ENCODE measurements at regions not wholly inside any gene's neighbourhood (a gene's known extent, or its start where the extent isn't known, plus 50 kb on each side); places are given as distances from the start of the nearest gene placed in this dataset.
"Not testable (repeated sequence)": the region's sequence is repeated elsewhere in the genome, so short reads cannot be mapped to it uniquely, and the experiment has no call there.

DNA sequence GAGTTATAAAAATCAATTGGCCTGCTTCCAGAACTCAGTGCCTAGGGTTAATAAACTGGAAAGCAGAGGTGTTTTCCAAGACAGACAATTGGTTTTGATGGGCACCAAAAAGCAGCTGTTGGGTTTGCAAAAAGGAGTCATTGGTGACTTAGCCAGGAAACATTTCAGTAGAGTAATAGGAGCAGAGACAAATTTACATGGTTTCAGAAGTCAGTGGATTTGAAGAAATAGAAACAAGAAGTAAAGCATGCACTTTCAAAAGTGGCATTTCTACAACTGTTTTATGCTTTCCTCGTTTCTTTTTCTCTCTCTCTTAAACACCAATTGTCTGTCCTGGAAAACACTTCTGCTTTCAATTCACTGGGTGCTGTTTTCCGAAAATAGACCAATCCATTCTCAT is 87.8 kb downstream of the GLUL start:
- DNase-seq (ENCODE audit: low read depth), result no peak
- TF ChIP-seq, protein P1, sequence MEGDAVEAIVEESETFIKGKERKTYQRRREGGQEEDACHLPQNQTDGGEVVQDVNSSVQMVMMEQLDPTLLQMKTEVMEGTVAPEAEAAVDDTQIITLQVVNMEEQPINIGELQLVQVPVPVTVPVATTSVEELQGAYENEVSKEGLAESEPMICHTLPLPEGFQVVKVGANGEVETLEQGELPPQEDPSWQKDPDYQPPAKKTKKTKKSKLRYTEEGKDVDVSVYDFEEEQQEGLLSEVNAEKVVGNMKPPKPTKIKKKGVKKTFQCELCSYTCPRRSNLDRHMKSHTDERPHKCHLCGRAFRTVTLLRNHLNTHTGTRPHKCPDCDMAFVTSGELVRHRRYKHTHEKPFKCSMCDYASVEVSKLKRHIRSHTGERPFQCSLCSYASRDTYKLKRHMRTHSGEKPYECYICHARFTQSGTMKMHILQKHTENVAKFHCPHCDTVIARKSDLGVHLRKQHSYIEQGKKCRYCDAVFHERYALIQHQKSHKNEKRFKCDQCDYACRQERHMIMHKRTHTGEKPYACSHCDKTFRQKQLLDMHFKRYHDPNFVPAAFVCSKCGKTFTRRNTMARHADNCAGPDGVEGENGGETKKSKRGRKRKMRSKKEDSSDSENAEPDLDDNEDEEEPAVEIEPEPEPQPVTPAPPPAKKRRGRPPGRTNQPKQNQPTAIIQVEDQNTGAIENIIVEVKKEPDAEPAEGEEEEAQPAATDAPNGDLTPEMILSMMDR (conservative IDR thresholded peaks at IDR 0.05; ENCODE audit: low read length), result no peak
- no peak overlapping the region for H3K4me3 ChIP-seq (ENCODE audit: low read length)

DNA sequence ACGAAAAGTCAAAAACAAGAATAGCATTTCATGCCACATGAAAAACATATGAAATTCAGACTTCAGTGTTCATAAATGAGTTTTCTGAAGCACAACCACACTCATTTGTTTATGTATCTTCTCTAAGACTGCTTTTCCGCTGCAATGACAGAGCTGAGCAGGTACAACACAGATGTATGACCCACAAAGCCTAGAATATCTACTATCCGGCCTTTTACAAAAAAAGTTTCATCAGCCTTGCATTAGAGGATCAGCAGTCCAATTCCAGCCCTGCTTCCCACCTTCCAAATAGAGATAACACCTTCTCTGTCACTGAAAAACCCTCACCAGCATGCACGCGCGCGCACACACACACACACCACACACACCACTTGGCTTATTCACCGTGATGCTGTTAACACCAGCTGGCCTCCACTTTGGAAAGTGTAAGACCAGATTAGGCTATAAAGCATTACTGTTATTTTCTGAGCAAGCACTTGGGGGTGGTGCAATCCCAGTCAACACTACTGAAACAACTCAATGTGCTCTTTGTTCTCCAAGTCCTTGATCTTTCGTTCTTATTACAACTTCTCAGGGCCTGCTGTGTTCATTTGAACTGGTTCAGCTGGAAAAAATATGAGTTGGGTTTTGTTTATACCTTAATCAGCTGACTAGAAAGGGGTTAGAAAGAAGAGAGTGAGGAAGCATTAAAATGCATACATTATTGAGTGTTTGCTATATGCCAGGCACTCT is 90.0 kb downstream of the GLUL start:
- TF ChIP-seq, protein P1 (conservative IDR thresholded peaks at IDR 0.05; ENCODE audit: low read length), result no peak; the same call in 1 of the 2 replicates
- H3K4me3 ChIP-seq (ENCODE audit: low read length), result no peak overlapping the region
- DNase-seq (ENCODE audit: low read depth), result peak; percentile 70

DNA sequence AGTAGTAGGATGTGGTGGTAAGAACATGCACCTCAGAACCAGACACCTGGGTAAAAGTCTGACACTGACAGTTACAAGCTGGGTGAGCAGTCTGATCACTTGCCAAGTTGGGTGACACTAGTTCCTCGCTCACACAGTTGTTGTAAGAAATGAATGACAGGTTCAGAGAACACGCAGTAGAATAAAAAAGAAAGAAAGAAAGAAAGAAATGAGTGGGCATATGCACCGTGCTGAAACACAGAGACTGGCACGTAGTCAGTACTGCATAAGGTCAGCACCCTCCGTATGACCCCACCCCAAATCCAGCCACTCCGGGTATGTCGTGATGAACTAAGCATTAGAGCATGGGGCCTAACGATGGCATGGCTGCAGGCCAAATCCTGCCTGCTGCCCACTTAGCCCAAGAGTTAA is 90.6 kb downstream of the GLUL start:
- no peak for DNase-seq (ENCODE audit: low read depth)
- no peak overlapping the region for H3K4me3 ChIP-seq (ENCODE audit: low read length)
- TF ChIP-seq, protein P1 (conservative IDR thresholded peaks at IDR 0.05; ENCODE audit: low read length), result no peak

DNA sequence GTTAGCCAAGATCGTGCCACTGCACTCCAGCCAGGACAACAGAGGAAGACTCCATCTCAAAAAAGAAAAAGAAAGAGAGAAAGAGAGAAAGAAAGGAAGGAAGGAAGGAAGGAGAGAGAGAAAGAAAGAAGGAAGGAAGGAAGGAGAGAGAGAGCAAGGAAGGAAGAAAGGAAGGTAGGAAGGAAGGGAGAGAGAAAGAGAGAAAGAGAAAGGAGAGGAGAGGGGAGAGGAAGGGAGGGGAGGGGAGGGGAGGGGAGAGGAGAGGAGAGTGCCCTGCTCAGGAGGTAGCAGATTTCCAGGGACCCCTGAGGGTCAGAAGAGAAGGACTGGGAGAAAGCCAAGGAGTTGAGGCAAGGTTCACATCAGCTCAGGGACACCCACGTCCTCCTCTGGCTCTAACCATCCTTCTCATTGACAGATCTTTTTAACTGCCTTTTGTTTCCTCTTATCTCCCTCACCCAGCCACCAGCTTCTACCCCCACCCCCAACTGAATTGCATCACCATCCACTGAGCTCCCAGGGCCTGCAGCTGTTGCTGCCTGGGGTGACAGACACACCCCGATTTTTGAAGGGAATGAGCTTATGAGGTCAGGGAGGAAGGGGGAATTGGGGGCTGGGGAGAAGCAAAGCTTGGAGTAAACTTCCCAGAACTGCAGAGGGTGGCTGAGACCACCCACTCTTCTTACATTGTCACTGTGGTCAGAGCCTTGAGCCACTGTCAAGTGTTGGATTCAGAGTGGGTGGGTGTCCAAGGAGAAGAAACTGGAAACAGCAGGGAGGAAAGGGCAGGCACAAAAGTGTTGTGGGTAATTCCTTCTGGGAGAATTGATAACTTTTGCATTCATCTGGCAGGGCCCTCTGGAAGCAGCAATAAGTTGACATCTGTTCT is 91.6 kb downstream of the GLUL start:
- no peak overlapping the region for H3K4me3 ChIP-seq (ENCODE audit: low read length)
- DNase-seq (ENCODE audit: low read depth), result peak; percentile 31
- TF ChIP-seq, protein P1 (conservative IDR thresholded peaks at IDR 0.05; ENCODE audit: low read length), result no peak

DNA sequence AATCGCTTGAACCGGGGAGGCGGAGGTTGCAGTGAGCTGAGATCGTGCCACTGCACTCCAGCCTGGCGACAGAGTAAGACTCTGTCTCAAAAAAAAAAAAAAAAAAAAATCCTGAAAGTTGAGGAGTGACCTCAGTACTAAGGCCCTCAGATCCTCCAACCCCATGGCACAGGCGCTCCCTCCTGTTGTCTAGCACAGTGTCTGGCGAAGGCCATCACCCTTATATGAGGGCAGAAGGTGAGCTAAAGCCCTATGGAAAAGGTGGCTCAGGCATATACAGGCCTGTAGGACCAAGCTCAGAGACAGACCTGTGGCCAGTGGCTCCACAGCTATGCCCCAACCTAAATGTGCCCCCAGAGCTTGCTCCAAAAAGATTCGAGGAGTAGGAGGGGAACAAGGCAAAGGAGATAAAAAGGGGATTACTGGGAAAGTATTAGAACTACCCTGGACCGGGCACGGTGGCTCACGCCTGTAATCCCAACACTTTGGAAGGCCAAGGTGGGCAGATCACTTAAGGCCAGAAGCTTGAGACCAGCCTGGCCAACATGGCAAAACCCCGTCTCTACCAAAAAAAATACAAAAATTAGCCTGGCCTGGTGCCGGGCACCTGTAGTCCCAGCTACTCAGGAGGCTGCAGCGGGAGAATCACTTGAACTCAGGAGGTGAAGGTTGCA is 92.4 kb downstream of the GLUL start:
- not testable (repeated sequence) for DNase-seq (ENCODE audit: low read depth); H3K4me3 ChIP-seq (ENCODE audit: low read length)

DNA sequence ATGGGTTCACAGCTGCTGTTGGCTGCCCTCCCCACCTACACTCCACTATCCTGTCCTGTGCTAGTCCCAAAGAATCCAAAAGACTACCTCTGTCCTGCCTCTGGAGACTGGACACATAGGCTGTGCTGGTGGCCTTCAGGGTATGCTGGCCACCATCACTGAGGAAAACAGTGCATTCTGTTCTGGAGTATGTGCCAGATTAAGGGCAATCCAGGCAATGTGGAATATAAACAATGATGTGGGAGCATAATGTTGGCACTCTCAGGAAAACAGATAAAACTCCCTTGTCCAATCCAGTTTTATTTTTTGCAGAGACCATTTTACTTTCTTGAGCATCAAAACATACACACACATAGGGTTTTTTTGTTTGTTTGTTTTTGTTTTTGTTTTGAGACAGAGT is 94.3 kb downstream of the GLUL start:
- TF ChIP-seq, protein P1 (conservative IDR thresholded peaks at IDR 0.05; ENCODE audit: low read length), result no peak
- DNase-seq (ENCODE audit: low read depth), result no peak
- H3K4me3 ChIP-seq (ENCODE audit: low read length), result no peak overlapping the region

DNA sequence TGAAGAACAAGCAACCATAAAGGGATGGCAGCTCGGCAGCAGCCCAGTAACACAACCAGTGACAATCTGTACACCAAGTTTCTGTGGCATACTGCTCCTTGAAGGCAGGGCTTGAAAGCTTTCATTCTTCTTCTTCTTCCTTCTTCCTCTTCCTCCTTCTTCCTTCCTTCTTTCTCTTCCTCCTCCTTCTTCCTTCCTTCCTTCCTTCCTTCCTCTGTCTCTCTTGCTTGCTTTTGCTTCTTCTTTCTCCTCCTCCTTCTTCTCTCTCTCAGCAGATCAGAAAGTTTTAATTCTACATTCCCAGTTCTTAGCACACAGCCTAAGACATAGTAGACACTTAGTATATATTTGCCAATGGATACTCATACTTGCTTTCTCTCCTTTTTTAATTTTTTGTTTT is 95.9 kb downstream of the GLUL start:
- no peak for DNase-seq (ENCODE audit: low read depth)
- H3K4me3 ChIP-seq (ENCODE audit: low read length), result no peak overlapping the region
- TF ChIP-seq, protein P1 (conservative IDR thresholded peaks at IDR 0.05; ENCODE audit: low read length), result no peak

Data from AG10803 (cell line).